PC-3 (cell line): ENCODE measurements at regions not wholly inside any gene's neighbourhood (a gene's known extent, or its start where the extent isn't known, plus 50 kb on each side); places are given as distances from the start of the nearest gene placed in this dataset.

Experiments
- CTCF ChIP-seq: fragments of 300-600 bp; sonication (generic); conservative IDR thresholded peaks from 2 replicates; pipeline ENCODE4 v1.5.1; 2017; ENCODE audit warnings: antibody characterized with exemption, low read depth, mild to moderate bottlenecking, low read length
- EZH2 ChIP-seq: fragments of 300-600 bp; sonication (generic); IDR thresholded peaks from one replicate; pipeline ENCODE4 v1.6.1; 2017; ENCODE audit warnings: antibody characterized with exemption, mild to moderate bottlenecking, low read length; ENCODE audit not compliant: unreplicated experiment

GRCh38 chr17:6205033-6205432 lies 134.9 kb downstream of the WSCD1 start:
- TF ChIP-seq CTCF (no peak), EZH2 (no peak)
